WERI-Rb-1 (cell line): ENCODE measurements at regions not wholly inside any gene's neighbourhood (a gene's known extent, or its start where the extent isn't known, plus 50 kb on each side); places are given as distances from the start of the nearest gene placed in this dataset.

Experiments
- DNase-seq: peaks from one replicate; pipeline ENCODE4 v3.0.0-alpha.2; 2020
- H3K27ac ChIP-seq: fragments of 250-450 bp; sonication (Bioruptor Pico); 2 replicates; pipeline ENCODE4 v1.5.1; 2020; ENCODE audit warnings: mild to moderate bottlenecking, moderate library complexity
- H3K27me3 ChIP-seq: fragments of 250-450 bp; sonication (Bioruptor Pico); 2 replicates; pipeline ENCODE4 v1.5.1; 2021; ENCODE audit warnings: mild to moderate bottlenecking, low read depth, moderate library complexity; ENCODE audit not compliant: insufficient read depth, severe bottlenecking
- H3K36me3 ChIP-seq: fragments of 250-450 bp; sonication (Bioruptor Pico); 2 replicates; pipeline ENCODE4 v1.5.1; 2020; ENCODE audit warnings: mild to moderate bottlenecking, moderate library complexity
- H3K4me3 ChIP-seq: 2 replicates; pipeline ENCODE4 v1.5.1; 2011; ENCODE audit warnings: low read depth, mild to moderate bottlenecking, control low read depth, low read length
- H3K9me3 ChIP-seq: fragments of 250-450 bp; sonication (Bioruptor Pico); 2 replicates; pipeline ENCODE4 v1.5.1; 2021; ENCODE audit warnings: mild to moderate bottlenecking, moderate library complexity; ENCODE audit not compliant: severe bottlenecking
- TF ChIP-seq, protein P1 (sequence below): IDR thresholded peaks from 2 replicates; pipeline ENCODE4 v1.5.1; 2011; ENCODE audit warnings: low read depth, mild to moderate bottlenecking, control low read depth, inconsistent platforms, low read length

DNA sequence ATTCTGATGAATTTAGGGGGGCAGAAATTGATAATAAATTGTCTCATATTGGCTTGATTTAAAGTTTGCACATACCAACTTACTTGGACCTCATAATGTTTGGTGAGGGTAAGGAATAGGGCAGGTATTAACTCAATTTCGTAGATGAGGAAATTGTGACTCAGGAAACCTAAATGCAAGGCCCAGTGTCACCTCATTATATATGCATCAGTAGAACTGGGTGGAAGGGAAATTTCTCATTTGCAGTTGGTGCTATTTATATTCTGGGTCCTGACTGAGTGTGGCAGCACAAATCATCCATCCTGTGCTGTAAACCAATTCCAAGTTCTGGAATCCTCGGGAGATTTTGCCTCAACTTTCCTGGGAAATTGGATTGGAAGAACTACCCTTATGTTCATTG, 103.0 kb downstream of the SPATA31D1 start:
- no peaks in the 10 kb centered on the region for H3K36me3 ChIP-seq
- H3K9me3 ChIP-seq = no peaks in the 10 kb centered on the region
- H3K27me3 ChIP-seq = no peaks in the 10 kb centered on the region
- DNase-seq = no peak
- no peak overlapping the region for H3K27ac ChIP-seq
- H3K4me3 ChIP-seq = no peak overlapping the region
- TF ChIP-seq, protein P1, sequence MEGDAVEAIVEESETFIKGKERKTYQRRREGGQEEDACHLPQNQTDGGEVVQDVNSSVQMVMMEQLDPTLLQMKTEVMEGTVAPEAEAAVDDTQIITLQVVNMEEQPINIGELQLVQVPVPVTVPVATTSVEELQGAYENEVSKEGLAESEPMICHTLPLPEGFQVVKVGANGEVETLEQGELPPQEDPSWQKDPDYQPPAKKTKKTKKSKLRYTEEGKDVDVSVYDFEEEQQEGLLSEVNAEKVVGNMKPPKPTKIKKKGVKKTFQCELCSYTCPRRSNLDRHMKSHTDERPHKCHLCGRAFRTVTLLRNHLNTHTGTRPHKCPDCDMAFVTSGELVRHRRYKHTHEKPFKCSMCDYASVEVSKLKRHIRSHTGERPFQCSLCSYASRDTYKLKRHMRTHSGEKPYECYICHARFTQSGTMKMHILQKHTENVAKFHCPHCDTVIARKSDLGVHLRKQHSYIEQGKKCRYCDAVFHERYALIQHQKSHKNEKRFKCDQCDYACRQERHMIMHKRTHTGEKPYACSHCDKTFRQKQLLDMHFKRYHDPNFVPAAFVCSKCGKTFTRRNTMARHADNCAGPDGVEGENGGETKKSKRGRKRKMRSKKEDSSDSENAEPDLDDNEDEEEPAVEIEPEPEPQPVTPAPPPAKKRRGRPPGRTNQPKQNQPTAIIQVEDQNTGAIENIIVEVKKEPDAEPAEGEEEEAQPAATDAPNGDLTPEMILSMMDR = no peak

DNA sequence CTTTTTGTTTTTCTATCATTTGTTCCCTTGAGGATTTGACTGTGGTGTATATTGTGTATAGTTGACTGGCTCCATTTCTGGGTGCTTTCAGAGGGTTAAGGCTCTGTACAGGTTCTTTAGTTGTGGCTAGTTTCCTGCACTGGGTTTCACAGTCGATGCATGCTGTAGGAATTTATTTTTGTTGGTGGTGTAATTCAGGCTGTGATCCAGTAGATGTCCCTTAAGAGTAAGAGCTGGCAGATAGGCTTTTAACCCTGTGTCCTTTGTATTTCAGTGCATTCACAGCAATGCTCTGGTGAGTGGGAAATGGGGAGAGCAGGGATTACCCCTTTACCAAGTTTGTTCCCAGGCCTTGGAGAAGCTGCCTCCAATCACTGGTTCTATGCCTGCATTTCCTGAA, 112.9 kb downstream of the SPATA31D1 start:
- no peaks in the 10 kb centered on the region for H3K27me3 ChIP-seq
- peaks cover 4% of the 10 kb centered on the region for H3K9me3 ChIP-seq
- TF ChIP-seq, protein P1 = no peak
- no peak for DNase-seq
- no peak overlapping the region for H3K27ac ChIP-seq
- H3K36me3 ChIP-seq = no peaks in the 10 kb centered on the region
- H3K4me3 ChIP-seq = no peak overlapping the region

DNA sequence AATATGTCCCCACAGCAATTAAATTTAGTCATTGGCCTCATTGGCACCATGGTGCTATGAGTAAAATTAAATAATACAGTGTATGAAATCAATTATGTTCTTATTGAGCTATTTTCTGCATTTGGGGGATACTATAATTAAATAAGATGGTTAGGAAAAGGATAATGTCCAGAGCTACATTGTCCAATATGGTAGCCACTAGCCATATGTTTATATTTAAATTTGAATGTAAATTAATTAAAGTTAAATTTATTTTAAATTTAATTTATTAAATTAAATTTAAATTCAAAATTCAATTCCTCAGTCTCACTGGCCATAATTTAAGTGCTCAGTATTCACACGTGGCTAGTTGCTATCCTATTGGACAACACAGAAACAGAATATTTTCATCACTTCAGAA, 115.7 kb downstream of the SPATA31D1 start:
- Histone ChIP-seq H3K27ac (no peak overlapping the region), H3K36me3 (no peaks in the 10 kb centered on the region), H3K27me3 (no peaks in the 10 kb centered on the region), H3K4me3 (no peak overlapping the region), H3K9me3 (peaks cover 4% of the 10 kb centered on the region)
- TF ChIP-seq, protein P1 = no peak
- no peak for DNase-seq

DNA sequence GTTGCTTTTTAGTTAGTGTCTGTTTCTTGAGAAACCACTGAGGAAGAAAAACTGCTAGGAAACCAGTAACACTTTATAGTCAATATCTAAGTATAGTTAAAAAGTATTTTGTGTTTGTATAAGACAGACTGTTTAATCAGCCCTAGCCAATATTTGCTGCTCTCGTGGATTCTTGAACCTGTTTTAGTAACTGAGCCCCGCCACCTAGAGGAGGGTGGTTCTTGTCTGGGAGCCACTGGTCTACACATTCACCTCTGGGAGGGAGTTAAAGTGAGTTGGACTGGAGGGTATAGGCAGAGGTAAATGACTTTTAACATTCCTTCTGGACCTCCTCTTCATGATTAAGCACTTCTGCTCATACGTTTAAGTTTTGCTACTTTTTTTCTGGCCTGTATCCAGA, 117.2 kb downstream of the SPATA31D1 start:
- TF ChIP-seq, protein P1 = no peak
- Histone ChIP-seq H3K27ac (no peak overlapping the region), H3K36me3 (no peaks in the 10 kb centered on the region), H3K27me3 (no peaks in the 10 kb centered on the region), H3K4me3 (no peak overlapping the region), H3K9me3 (peaks cover 4% of the 10 kb centered on the region)
- DNase-seq = peak; percentile 10

DNA sequence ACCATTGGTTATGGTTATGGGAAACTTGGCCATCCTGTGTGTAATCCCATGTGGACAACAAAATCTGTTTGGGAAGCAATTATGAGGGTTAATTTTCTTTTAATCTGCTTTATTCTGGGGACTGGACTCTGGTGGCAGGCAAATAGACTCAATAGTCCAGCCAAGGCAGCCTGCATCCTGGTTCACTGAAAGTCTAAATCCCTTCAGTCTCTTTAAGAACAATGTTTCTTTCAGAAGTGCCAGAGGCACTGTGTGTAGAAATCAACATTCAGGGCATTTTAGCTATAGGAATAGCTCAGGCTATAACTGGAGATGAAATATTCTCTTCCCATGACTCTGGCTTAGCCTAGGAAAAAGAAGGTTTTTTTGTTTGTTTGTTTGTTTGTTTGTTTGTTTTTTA, 118.0 kb downstream of the SPATA31D1 start:
- Histone ChIP-seq H3K4me3 (no peak overlapping the region), H3K9me3 (no peaks in the 10 kb centered on the region), H3K27ac (no peak overlapping the region), H3K36me3 (no peaks in the 10 kb centered on the region), H3K27me3 (no peaks in the 10 kb centered on the region)
- TF ChIP-seq, protein P1 = no peak
- DNase-seq = peak; percentile 13

DNA sequence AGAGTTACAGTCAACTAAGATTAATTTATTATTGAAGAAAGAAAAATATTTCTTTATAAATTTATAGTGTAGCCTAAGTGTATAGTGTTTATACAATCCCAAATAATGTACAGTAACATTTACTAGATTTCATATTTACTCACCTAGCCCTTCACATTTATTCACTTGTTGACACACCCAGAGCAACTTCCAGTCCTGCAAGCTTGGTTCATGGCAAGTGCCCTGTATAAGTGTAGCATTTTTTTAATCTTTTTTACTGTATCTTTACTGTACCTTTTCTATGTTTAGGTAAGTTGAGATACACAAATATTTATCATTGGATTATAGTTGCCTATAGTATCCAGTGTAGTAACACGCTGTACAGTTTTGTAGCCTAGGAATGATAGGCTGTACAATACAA, 119.9 kb downstream of the SPATA31D1 start:
- no peaks in the 10 kb centered on the region for H3K9me3 ChIP-seq
- no peak overlapping the region for H3K27ac ChIP-seq
- H3K36me3 ChIP-seq = no peaks in the 10 kb centered on the region
- H3K27me3 ChIP-seq = no peaks in the 10 kb centered on the region
- DNase-seq = no peak
- no peak overlapping the region for H3K4me3 ChIP-seq
- TF ChIP-seq, protein P1 = no peak
